ENCODE measurements at regions not wholly inside any gene's neighbourhood (a gene's known extent, or its start where the extent isn't known, plus 50 kb on each side); places are given as distances from the start of the nearest gene placed in this dataset.

DNA sequence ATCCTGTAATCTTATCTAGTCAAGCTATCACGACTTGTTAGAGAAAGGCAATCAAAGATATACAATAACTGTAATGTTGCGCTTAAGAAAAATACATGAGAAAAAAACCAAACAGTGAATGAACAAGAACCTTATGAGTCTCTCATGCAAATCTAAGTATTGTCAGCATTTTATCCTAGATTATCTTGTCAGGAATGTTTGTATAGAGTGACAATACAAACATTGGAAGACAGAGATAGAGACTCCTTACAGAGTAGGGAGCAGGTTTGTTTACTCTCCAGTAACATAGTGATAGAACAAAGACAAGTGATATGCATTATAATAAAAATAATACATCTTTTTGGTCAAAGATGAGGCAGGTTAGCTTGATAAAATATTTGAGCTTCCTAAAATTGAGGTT, 444.8 kb downstream of the SLITRK5 start:
- TF ChIP-seq, protein P1, sequence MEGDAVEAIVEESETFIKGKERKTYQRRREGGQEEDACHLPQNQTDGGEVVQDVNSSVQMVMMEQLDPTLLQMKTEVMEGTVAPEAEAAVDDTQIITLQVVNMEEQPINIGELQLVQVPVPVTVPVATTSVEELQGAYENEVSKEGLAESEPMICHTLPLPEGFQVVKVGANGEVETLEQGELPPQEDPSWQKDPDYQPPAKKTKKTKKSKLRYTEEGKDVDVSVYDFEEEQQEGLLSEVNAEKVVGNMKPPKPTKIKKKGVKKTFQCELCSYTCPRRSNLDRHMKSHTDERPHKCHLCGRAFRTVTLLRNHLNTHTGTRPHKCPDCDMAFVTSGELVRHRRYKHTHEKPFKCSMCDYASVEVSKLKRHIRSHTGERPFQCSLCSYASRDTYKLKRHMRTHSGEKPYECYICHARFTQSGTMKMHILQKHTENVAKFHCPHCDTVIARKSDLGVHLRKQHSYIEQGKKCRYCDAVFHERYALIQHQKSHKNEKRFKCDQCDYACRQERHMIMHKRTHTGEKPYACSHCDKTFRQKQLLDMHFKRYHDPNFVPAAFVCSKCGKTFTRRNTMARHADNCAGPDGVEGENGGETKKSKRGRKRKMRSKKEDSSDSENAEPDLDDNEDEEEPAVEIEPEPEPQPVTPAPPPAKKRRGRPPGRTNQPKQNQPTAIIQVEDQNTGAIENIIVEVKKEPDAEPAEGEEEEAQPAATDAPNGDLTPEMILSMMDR (IDR thresholded peaks at IDR 0.05; ENCODE audit: poor library complexity) = no peak
- no peak for TF ChIP-seq EZH2 (IDR thresholded peaks at IDR 0.05; ENCODE audit: borderline replicate concordance)
